ENCODE measurements at regions not wholly inside any gene's neighbourhood (a gene's known extent, or its start where the extent isn't known, plus 50 kb on each side); places are given as distances from the start of the nearest gene placed in this dataset.

GRCh38 chr7:134029-134428 lies 58.3 kb upstream of the FAM20C start:
- Histone ChIP-seq H3K27me3 (ENCODE audit: insufficient read depth, insufficient read length) (no peaks in the 10 kb centered on the region), H3K36me3 (ENCODE audit: insufficient read depth, insufficient read length, low read length) (no peaks in the 10 kb centered on the region), H3K4me3 (ENCODE audit: insufficient read length, low read depth) (no peak overlapping the region), H3K9me3 (ENCODE audit: insufficient read depth, low read length) (no peaks in the 10 kb centered on the region), H3K4me1 (ENCODE audit: insufficient read depth, insufficient read length) (peaks cover 2% of the 10 kb centered on the region), H3K9ac (ENCODE audit: insufficient read length, low read depth) (no peak overlapping the region)
- TF ChIP-seq SUZ12 (IDR thresholded peaks at IDR 0.05; ENCODE audit: extremely low read depth, insufficient read depth, insufficient read length) (no peak), YY1 (IDR thresholded peaks at IDR 0.05; ENCODE audit: insufficient read depth, insufficient read length) (no peak), ZNF274 (IDR thresholded peaks at IDR 0.05; ENCODE audit: low read depth, low read length) (no peak)
- no peak for DNase-seq (ENCODE audit: low read depth, low spot score)

GRCh38 chr7:134561-135256 lies 57.7 kb upstream of the FAM20C start:
- H3K4me1 ChIP-seq (ENCODE audit: insufficient read depth, insufficient read length) = peaks cover 2% of the 10 kb centered on the region
- no peak overlapping the region for H3K9ac ChIP-seq (ENCODE audit: insufficient read length, low read depth)
- H3K36me3 ChIP-seq (ENCODE audit: insufficient read depth, insufficient read length, low read length) = no peaks in the 10 kb centered on the region
- no peaks in the 10 kb centered on the region for H3K27me3 ChIP-seq (ENCODE audit: insufficient read depth, insufficient read length)
- DNase-seq (ENCODE audit: low read depth, low spot score) = no peak
- no peaks in the 10 kb centered on the region for H3K9me3 ChIP-seq (ENCODE audit: insufficient read depth, low read length)
- no peak for TF ChIP-seq SUZ12 (IDR thresholded peaks at IDR 0.05; ENCODE audit: extremely low read depth, insufficient read depth, insufficient read length)
- TF ChIP-seq ZNF274 (IDR thresholded peaks at IDR 0.05; ENCODE audit: low read depth, low read length) = no peak
- TF ChIP-seq YY1 (IDR thresholded peaks at IDR 0.05; ENCODE audit: insufficient read depth, insufficient read length) = no peak
- H3K4me3 ChIP-seq (ENCODE audit: insufficient read length, low read depth) = no peak overlapping the region

- Histone ChIP-seq H3K4me1 (ENCODE audit: insufficient read depth, insufficient read length) (peaks cover 5% of the 10 kb centered on the region), H3K9me3 (ENCODE audit: insufficient read depth, low read length) (no peaks in the 10 kb centered on the region), H3K4me3 (ENCODE audit: insufficient read length, low read depth) (no peak overlapping the region), H3K36me3 (ENCODE audit: insufficient read depth, insufficient read length, low read length) (no peaks in the 10 kb centered on the region), H3K9ac (ENCODE audit: insufficient read length, low read depth) (no peak overlapping the region), H3K27me3 (ENCODE audit: insufficient read depth, insufficient read length) (no peaks in the 10 kb centered on the region)
- no peak for TF ChIP-seq YY1 (IDR thresholded peaks at IDR 0.05; ENCODE audit: insufficient read depth, insufficient read length)
- no peak for TF ChIP-seq ZNF274 (IDR thresholded peaks at IDR 0.05; ENCODE audit: low read depth, low read length)
- no peak for TF ChIP-seq SUZ12 (IDR thresholded peaks at IDR 0.05; ENCODE audit: extremely low read depth, insufficient read depth, insufficient read length)
- DNase-seq (ENCODE audit: low read depth, low spot score) = no peak
Measured at GRCh38 chr7:135257-135653, 57.1 kb upstream of the FAM20C start.

- H3K9ac ChIP-seq (ENCODE audit: insufficient read length, low read depth) = no peak overlapping the region
- H3K4me3 ChIP-seq (ENCODE audit: insufficient read length, low read depth) = no peak overlapping the region
- DNase-seq (ENCODE audit: low read depth, low spot score) = no peak
- TF ChIP-seq YY1 (IDR thresholded peaks at IDR 0.05; ENCODE audit: insufficient read depth, insufficient read length) = no peak
- no peak for TF ChIP-seq ZNF274 (IDR thresholded peaks at IDR 0.05; ENCODE audit: low read depth, low read length)
- TF ChIP-seq SUZ12 (IDR thresholded peaks at IDR 0.05; ENCODE audit: extremely low read depth, insufficient read depth, insufficient read length) = no peak
- H3K9me3 ChIP-seq (ENCODE audit: insufficient read depth, low read length) = no peaks in the 10 kb centered on the region
- no peaks in the 10 kb centered on the region for H3K36me3 ChIP-seq (ENCODE audit: insufficient read depth, insufficient read length, low read length)
- no peaks in the 10 kb centered on the region for H3K27me3 ChIP-seq (ENCODE audit: insufficient read depth, insufficient read length)
- H3K4me1 ChIP-seq (ENCODE audit: insufficient read depth, insufficient read length) = peaks cover 5% of the 10 kb centered on the region
Measured at GRCh38 chr7:135731-136645, 56.4 kb upstream of the FAM20C start.

- no peak for DNase-seq (ENCODE audit: low read depth, low spot score)
- Histone ChIP-seq H3K9me3 (ENCODE audit: insufficient read depth, low read length) (no peaks in the 10 kb centered on the region), H3K27me3 (ENCODE audit: insufficient read depth, insufficient read length) (no peaks in the 10 kb centered on the region), H3K9ac (ENCODE audit: insufficient read length, low read depth) (no peak overlapping the region), H3K4me3 (ENCODE audit: insufficient read length, low read depth) (no peak overlapping the region), H3K36me3 (ENCODE audit: insufficient read depth, insufficient read length, low read length) (no peaks in the 10 kb centered on the region), H3K4me1 (ENCODE audit: insufficient read depth, insufficient read length) (peaks cover 5% of the 10 kb centered on the region)
- no peak for TF ChIP-seq SUZ12 (IDR thresholded peaks at IDR 0.05; ENCODE audit: extremely low read depth, insufficient read depth, insufficient read length)
- TF ChIP-seq YY1 (IDR thresholded peaks at IDR 0.05; ENCODE audit: insufficient read depth, insufficient read length) = no peak
- no peak for TF ChIP-seq ZNF274 (IDR thresholded peaks at IDR 0.05; ENCODE audit: low read depth, low read length)
Measured at GRCh38 chr7:137094-137891, 55.1 kb upstream of the FAM20C start.

- Histone ChIP-seq H3K36me3 (ENCODE audit: insufficient read depth, insufficient read length, low read length) (peaks cover under 1% of the 10 kb centered on the region), H3K4me3 (ENCODE audit: insufficient read length, low read depth) (no peak overlapping the region), H3K4me1 (ENCODE audit: insufficient read depth, insufficient read length) (peaks cover 5% of the 10 kb centered on the region), H3K9me3 (ENCODE audit: insufficient read depth, low read length) (no peaks in the 10 kb centered on the region), H3K27me3 (ENCODE audit: insufficient read depth, insufficient read length) (no peaks in the 10 kb centered on the region), H3K9ac (ENCODE audit: insufficient read length, low read depth) (peak overlapping the region; percentile 1)
- DNase-seq (ENCODE audit: low read depth, low spot score) = peak; percentile 55
- TF ChIP-seq YY1 (IDR thresholded peaks at IDR 0.05; ENCODE audit: insufficient read depth, insufficient read length) (no peak), SUZ12 (IDR thresholded peaks at IDR 0.05; ENCODE audit: extremely low read depth, insufficient read depth, insufficient read length) (no peak), ZNF274 (IDR thresholded peaks at IDR 0.05; ENCODE audit: low read depth, low read length) (no peak)
Measured at GRCh38 chr7:139131-139530, 53.2 kb upstream of the FAM20C start.
